GM20000 (cell line): ENCODE measurements at regions not wholly inside any gene's neighbourhood (a gene's known extent, or its start where the extent isn't known, plus 50 kb on each side); places are given as distances from the start of the nearest gene placed in this dataset.

Source experiments
- DNase-seq: peaks from one replicate; pipeline ENCODE4 v3.0.0; 2012; ENCODE audit warnings: low spot score
- CTCF ChIP-seq: IDR thresholded peaks from 2 replicates; pipeline ENCODE4 v1.5.1; 2012; ENCODE audit warnings: mild to moderate bottlenecking, control low read depth; ENCODE audit errors: extremely low read depth, missing control alignments

DNA sequence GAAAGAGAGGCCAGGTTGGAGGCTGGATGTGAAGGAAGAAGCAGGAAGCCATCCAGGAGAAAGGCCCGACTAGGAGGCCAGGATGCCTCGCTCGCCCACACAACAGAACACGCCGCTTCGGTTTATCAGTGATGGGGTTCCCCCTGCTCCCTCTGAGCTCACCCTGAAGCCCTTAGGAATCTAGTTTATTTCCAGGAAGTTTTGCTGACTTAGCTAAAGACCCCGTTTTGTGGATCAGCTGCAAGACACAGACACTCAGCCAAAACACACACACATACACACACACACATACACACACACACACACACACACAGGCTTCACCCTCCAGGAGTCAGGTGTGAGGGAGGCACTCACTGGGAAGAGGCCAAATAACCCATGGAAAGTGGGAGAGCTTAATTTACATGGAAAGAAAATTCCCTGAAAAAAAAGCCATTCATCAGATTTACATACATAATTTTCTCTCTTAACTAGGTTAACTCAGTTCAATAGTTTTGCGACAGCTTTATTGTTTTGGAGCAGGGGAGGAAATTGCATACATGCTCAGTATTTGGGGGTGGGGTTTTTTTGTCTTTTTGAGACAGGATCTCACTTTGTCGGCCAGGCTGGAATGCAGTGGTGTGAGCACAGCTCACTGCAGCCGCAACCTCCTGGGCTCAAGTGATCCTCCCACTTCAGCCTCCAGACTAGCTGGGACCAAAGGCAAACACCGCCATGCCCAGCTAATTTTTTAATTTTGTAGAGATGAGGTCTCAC lies 92.7 kb upstream of the HAND1 start:
- DNase-seq, result no peak
- TF ChIP-seq CTCF, result no peak

DNA sequence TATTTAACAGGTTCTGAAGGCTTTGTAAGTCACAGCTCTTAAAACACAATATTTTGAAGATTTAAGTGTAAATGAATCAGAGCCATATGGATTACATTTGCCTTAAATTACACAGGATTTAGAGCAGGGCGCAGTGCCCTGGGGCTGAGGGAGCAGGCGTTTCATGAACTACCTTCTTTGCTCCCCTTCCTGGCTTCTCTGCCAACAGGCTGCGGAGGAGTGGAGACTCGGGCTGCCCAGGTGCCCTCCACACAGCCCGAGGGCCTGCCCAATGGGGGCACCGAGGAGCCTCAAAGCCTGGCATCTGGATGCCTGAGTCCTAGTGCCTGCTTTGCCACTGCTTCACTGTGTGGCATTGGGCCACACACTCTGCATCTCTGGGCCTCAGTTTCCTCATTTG lies 90.6 kb upstream of the HAND1 start:
- no peak for TF ChIP-seq CTCF
- DNase-seq, result no peak

GRCh38 chr5:154567155-154567554 lies 89.1 kb upstream of the HAND1 start:
- DNase-seq, result no peak
- no peak for TF ChIP-seq CTCF

DNA sequence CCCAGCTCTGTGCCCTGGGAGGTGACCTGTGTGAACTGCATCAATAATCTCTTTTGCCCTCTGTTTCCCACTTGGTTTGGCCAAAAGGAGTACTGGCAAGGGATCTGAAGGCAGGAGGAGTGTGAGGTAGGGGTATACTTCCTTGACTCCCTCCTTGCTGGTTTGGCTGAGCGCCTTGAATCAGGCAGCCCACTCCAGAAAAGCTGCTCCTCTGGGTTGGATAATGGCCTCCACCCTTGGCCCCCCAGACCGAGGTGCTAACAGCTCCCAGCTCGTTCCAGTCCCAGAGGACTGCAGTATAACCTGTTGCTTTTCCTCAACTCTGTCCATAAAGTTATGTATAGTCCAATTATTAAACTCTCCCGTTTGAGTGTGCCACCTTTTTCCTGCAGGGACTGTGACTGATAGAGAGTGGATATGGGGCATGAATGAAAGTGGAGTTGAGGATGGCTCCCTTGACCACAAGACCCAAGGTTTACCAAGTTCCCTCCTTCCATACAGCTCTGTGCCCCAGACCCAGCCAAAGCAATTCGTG lies 88.2 kb upstream of the HAND1 start:
- no peak for TF ChIP-seq CTCF

GRCh38 chr5:154565123-154565522 lies 87.1 kb upstream of the HAND1 start:
- no peak for TF ChIP-seq CTCF
- DNase-seq, result no peak

More for the DNA sequence above, 88.2 kb upstream of the HAND1 start:
- no peak for DNase-seq

DNA sequence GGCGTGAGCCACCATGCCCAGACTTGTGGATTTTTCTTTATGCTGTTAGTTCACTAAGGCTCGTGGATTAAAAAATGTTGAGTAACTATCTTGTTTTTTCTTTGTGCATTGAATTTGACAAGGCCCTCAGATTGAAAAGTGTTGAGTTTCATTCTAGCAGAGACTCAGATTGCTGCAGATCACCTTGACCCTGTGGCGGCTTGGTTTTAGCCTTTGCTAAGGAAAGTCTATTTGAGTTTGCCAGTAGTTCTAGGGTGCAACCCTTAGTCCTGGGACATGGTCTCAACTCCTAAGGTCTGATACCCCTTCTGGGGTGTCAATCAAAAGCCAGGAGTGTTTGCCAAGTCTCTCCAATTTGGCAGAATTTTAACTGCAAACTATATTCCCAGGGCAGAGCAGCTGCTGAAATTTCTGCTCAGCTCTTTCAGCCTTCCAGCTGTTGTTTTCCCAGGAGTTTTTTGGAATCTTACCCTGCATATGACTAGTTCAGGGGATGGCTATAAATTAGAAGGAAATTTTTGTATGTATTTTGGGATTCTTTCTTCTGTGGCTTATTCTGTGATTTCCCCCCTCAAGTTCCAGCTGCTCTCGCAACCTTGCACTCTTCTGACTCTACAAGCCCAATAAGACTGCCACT lies 84.3 kb upstream of the HAND1 start:
- DNase-seq, result no peak
- TF ChIP-seq CTCF, result no peak
